ENCODE measurements at regions not wholly inside any gene's neighbourhood (a gene's known extent, or its start where the extent isn't known, plus 50 kb on each side); places are given as distances from the start of the nearest gene placed in this dataset.
"Not testable (repeated sequence)": the region's sequence is repeated elsewhere in the genome, so short reads cannot be mapped to it uniquely, and the experiment has no call there.

DNA sequence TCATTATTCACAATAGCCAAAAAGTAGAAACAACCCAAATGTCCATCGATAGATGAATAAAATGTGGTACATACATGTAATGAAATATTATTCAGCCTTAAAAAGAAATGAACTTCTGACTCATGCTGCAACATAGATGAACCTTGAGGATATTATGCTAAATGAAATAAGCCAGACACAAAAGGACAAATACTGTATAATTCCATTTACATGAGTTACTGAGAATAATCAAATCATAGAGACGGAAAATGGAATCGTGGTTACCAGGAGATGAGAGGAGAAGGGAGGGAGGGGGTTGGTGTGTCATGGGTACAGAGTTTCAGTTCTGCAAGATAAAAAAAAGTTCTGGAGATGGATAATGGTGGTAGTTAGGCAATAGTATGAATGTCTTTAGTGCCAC, 184.1 kb downstream of the PSMG1 start:
- H3K27me3 ChIP-seq, result no peaks in the 10 kb centered on the region
- 74 to 86% methylated on average over 3 of the region's 3 CpGs for WGBS, 2 donors (ENCODE audit: low coverage in 1 of 2)
- H3K36me3 ChIP-seq, result no peaks in the 10 kb centered on the region
- in situ Hi-C loops (cut with MboI; ENCODE audit: low pct_ligation_motif_present in 1 of 4, low pct_unique_long_range_greater_than_20kb in 1 of 4, low sequenced_read_pairs in 3 of 4) (no loop called here), intact Hi-C loops (cut with DNase I; ENCODE audit: low total_unique reads) (no loop called here)
- H3K4me1 ChIP-seq, result peaks cover 0 to 21% (median 7%) of the 10 kb centered on the region in 4 donors
- no peak overlapping the region for H3K27ac ChIP-seq
- no peak for DNase-seq
- no peaks in the 10 kb centered on the region for H3K9me3 ChIP-seq
- TF ChIP-seq POLR2AphosphoS5 (IDR thresholded peaks at IDR 0.05) (no peak), POLR2A (IDR thresholded peaks at IDR 0.05) (no peak), EP300 (IDR thresholded peaks at IDR 0.05; ENCODE audit: low read depth) (no peak)
- TF ChIP-seq, protein P1, sequence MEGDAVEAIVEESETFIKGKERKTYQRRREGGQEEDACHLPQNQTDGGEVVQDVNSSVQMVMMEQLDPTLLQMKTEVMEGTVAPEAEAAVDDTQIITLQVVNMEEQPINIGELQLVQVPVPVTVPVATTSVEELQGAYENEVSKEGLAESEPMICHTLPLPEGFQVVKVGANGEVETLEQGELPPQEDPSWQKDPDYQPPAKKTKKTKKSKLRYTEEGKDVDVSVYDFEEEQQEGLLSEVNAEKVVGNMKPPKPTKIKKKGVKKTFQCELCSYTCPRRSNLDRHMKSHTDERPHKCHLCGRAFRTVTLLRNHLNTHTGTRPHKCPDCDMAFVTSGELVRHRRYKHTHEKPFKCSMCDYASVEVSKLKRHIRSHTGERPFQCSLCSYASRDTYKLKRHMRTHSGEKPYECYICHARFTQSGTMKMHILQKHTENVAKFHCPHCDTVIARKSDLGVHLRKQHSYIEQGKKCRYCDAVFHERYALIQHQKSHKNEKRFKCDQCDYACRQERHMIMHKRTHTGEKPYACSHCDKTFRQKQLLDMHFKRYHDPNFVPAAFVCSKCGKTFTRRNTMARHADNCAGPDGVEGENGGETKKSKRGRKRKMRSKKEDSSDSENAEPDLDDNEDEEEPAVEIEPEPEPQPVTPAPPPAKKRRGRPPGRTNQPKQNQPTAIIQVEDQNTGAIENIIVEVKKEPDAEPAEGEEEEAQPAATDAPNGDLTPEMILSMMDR (IDR thresholded peaks at IDR 0.05), result no peak
- H3K4me3 ChIP-seq, result no peak overlapping the region

DNA sequence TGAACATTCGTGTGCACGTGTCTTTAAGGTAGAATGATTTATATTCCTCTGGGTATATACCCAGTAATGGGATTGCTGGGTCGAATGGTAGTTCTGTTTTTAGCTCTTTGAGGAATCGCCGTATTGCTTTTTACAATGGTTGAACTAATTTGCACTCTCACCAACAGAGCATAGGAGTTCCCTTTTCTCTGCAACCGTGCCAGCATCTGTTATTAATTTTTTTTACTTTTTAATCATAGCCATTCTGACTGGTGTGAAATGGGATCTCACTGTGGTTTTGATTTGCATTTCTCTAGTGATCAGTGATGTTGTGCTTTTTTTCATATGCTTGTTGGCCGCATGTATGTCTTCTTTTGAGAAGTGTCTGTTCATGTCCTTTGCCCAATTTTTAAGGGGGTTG, 185.0 kb downstream of the PSMG1 start:
- H3K9me3 ChIP-seq; in situ Hi-C loops (cut with MboI; ENCODE audit: low pct_ligation_motif_present in 1 of 4, low pct_unique_long_range_greater_than_20kb in 1 of 4, low sequenced_read_pairs in 3 of 4); DNase-seq; H3K36me3 ChIP-seq; H3K27me3 ChIP-seq; H3K4me3 ChIP-seq; H3K27ac ChIP-seq: not testable (repeated sequence)
- H3K4me1 ChIP-seq, result peaks cover 0 to 23% (median 11%) of the 10 kb centered on the region in 4 donors
- intact Hi-C loops (cut with DNase I; ENCODE audit: low total_unique reads), result loop anchor here (1.0 kb wide), 1 partner anchor 33 kb away; no protein-coding TSS in a partner anchor
- 72 to 100% methylated on average over 3 to 7 of the region's 7 CpGs for WGBS, 2 donors (ENCODE audit: low coverage in 1 of 2)

DNA sequence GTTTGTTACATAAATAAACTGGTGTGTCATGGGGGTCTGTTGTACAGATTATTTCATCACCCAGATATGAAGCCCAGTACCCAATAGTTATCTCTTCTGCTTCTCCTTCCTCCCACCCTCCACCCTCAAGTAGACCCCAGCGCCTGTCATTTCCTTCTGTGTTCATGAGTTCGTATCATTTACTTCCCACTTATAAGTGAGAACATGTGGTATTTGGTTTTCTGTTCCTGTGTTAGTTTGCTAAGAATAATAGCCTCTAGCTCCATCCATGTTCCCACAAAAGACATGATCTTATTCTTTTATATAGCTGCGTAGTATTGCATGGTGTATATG, 185.4 kb downstream of the PSMG1 start:
- H3K27me3 ChIP-seq; DNase-seq; H3K27ac ChIP-seq; H3K4me3 ChIP-seq; H3K36me3 ChIP-seq; in situ Hi-C loops (cut with MboI; ENCODE audit: low pct_ligation_motif_present in 1 of 4, low pct_unique_long_range_greater_than_20kb in 1 of 4, low sequenced_read_pairs in 3 of 4); H3K9me3 ChIP-seq: not testable (repeated sequence)
- intact Hi-C loops (cut with DNase I; ENCODE audit: low total_unique reads), result loop anchor here (1.0 kb wide), 1 partner anchor 33 kb away; no protein-coding TSS in a partner anchor
- H3K4me1 ChIP-seq, result peaks cover 0 to 28% (median 11%) of the 10 kb centered on the region in 4 donors
- WGBS, 2 donors (ENCODE audit: low coverage in 1 of 2), result 73 to 93% methylated on average over 2 to 3 of the region's 3 CpGs

DNA sequence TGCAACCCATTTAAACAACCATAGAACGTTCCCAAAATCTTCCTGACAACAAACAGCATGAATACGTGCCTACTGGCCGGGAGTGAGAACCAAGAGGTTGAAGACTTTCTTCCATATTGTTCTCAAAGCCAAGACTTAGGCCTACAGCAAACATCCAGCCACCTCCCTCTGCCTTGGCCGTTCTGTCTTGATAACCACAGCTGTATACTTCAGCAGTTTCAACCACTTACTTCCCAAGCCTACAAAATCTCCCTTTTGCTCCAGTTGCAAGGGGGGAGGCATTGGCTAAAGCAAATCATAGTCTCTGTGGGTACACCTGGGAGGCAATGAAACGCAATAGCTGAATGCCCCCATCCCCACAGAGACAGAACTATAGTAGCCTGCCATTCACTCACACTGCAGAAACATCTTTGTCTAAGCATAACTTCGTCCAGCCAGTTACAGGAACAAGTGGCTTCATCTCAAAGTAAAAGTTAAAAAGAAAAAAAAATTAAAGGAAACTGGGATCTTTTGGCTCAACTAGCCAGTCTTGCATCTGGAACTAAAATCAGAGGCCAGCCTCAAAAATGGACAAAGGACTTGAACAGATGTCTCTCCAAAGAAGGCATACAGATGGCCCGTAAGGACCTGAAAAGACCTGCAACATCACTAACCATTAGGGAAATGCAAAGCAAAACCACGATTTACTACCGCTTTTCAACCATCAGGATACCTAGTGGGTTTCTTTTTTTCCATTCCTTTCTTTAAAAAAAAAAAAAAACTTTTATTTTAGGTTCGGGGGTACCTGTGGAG, 186.0 kb downstream of the PSMG1 start:
- 63 to 69% methylated on average over 6 to 10 of the region's 10 CpGs for WGBS, 2 donors (ENCODE audit: low coverage in 1 of 2)
- Histone ChIP-seq H3K4me3 (no peak overlapping the region), H3K36me3 (no peaks in the 10 kb centered on the region), H3K27me3 (no peaks in the 10 kb centered on the region), H3K4me1 (peaks cover 0 to 34% (median 11%) of the 10 kb centered on the region in 4 donors), H3K9me3 (no peaks in the 10 kb centered on the region), H3K27ac (no peak overlapping the region)
- intact Hi-C loops (cut with DNase I; ENCODE audit: low total_unique reads) (no loop called here), in situ Hi-C loops (cut with MboI; ENCODE audit: low pct_ligation_motif_present in 1 of 4, low pct_unique_long_range_greater_than_20kb in 1 of 4, low sequenced_read_pairs in 3 of 4) (no loop called here)
- TF ChIP-seq POLR2AphosphoS5 (IDR thresholded peaks at IDR 0.05) (no peak), POLR2A (IDR thresholded peaks at IDR 0.05) (no peak), EP300 (IDR thresholded peaks at IDR 0.05; ENCODE audit: low read depth) (no peak)
- TF ChIP-seq, protein P1 (IDR thresholded peaks at IDR 0.05), result no peak
- DNase-seq, result no peak

DNA sequence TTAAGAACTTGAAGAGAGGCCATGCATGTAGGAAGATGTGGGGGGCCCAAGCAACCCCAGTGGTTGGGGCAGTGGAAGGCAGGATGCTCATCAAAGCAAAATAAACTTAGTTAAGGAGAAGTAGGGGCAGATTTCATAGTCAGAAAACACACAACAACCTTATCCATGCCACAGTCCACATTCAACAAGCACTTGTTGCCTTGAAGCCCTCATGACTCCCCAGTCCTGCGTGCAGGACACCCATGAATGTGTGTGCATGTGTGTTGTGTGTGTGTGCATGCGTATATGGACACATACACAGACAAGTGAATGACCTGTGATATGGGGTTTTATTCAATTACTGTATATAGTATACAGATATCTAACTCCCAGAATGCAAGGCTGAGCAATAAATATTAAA, 186.9 kb downstream of the PSMG1 start:
- no peak for TF ChIP-seq POLR2A (IDR thresholded peaks at IDR 0.05)
- no peak for TF ChIP-seq POLR2AphosphoS5 (IDR thresholded peaks at IDR 0.05)
- TF ChIP-seq, protein P1 (IDR thresholded peaks at IDR 0.05), result no peak
- TF ChIP-seq EP300 (IDR thresholded peaks at IDR 0.05; ENCODE audit: low read depth), result no peak
- Histone ChIP-seq H3K9me3 (no peaks in the 10 kb centered on the region), H3K27ac (no peak overlapping the region), H3K27me3 (no peaks in the 10 kb centered on the region), H3K4me1 (peaks cover 0 to 35% (median 11%) of the 10 kb centered on the region in 4 donors), H3K4me3 (no peak overlapping the region), H3K36me3 (no peaks in the 10 kb centered on the region)
- 82 to 100% methylated on average over 2 of the region's 2 CpGs for WGBS, 2 donors (ENCODE audit: low coverage in 1 of 2)
- intact Hi-C loops (cut with DNase I; ENCODE audit: low total_unique reads) (no loop called here), in situ Hi-C loops (cut with MboI; ENCODE audit: low pct_ligation_motif_present in 1 of 4, low pct_unique_long_range_greater_than_20kb in 1 of 4, low sequenced_read_pairs in 3 of 4) (no loop called here)
- no peak for DNase-seq
